ENCODE measurements at regions not wholly inside any gene's neighbourhood (a gene's known extent, or its start where the extent isn't known, plus 50 kb on each side); places are given as distances from the start of the nearest gene placed in this dataset.

GRCh38 chr2:147759536-147759935 lies 85.3 kb upstream of the ACVR2A start:
- Histone ChIP-seq H3K27me3 (ENCODE audit: control insufficient read depth in 1 of 2, insufficient read depth in 1 of 2, low read length in 2 of 2) (no peaks in the 10 kb centered on the region), H2BK15ac (ENCODE audit: low read depth, poor library complexity, severe bottlenecking) (no peak overlapping the region), H2BK12ac (ENCODE audit: low read length in 2 of 2) (no peak overlapping the region), H3K4me2 (ENCODE audit: low read length, poor library complexity, severe bottlenecking) (no peak overlapping the region), H4K91ac (ENCODE audit: low read length) (no peak overlapping the region), H2AFZ (ENCODE audit: low read depth, low read length) (no peak overlapping the region), H2AK5ac (ENCODE audit: low read length, severe bottlenecking) (no peak overlapping the region), H3K4ac (ENCODE audit: low read depth in 1 of 2, low read length in 2 of 2) (no peak overlapping the region), H2BK120ac (ENCODE audit: low read depth, low read length) (no peak overlapping the region), H3K9ac (ENCODE audit: low read length) (no peak overlapping the region), H3K23ac (ENCODE audit: low read length in 2 of 2) (no peak overlapping the region), H3K9me3 (ENCODE audit: control insufficient read depth, low read length) (no peaks in the 10 kb centered on the region), H3K4me1 (ENCODE audit: control insufficient read depth, insufficient read depth, low read depth, low read length) (no peaks in the 10 kb centered on the region), H3K4me3 (ENCODE audit: insufficient read depth in 1 of 2, low read depth in 1 of 2, low read length in 2 of 2) (no peak overlapping the region), H4K8ac (ENCODE audit: low read length) (no peak overlapping the region), H3K27ac (ENCODE audit: low read length, poor library complexity, severe bottlenecking) (no peak overlapping the region), H3K14ac (ENCODE audit: low read length in 2 of 2) (no peak overlapping the region), H3K79me1 (replicated peaks; ENCODE audit: low read length, poor library complexity, severe bottlenecking) (no peaks in the 10 kb centered on the region), H3K18ac (ENCODE audit: low read depth in 1 of 2, low read length in 2 of 2) (no peak overlapping the region), H3K36me3 (ENCODE audit: control insufficient read depth in 1 of 2, insufficient read depth in 2 of 2, low read depth in 1 of 2, low read length in 2 of 2) (no peaks in the 10 kb centered on the region), H2BK5ac (ENCODE audit: low read depth, low read length, poor library complexity, severe bottlenecking) (no peak overlapping the region)
- WGBS = 67% methylated on average over 3 of the region's 3 CpGs
- no peak for DNase-seq

- DNase-seq = no peak
- H3K4me2 ChIP-seq (ENCODE audit: low read length, poor library complexity, severe bottlenecking) = no peak overlapping the region
- no peak overlapping the region for H3K14ac ChIP-seq (ENCODE audit: low read length in 2 of 2)
- H3K18ac ChIP-seq (ENCODE audit: low read depth in 1 of 2, low read length in 2 of 2) = no peak overlapping the region
- H3K9me3 ChIP-seq (ENCODE audit: control insufficient read depth, low read length) = no peaks in the 10 kb centered on the region
- H2BK12ac ChIP-seq (ENCODE audit: low read length in 2 of 2) = no peak overlapping the region
- H3K27me3 ChIP-seq (ENCODE audit: control insufficient read depth in 1 of 2, insufficient read depth in 1 of 2, low read length in 2 of 2) = no peaks in the 10 kb centered on the region
- 100% methylated on average over 1 of the region's 2 CpGs for WGBS
- H4K91ac ChIP-seq (ENCODE audit: low read length) = no peak overlapping the region
- no peak overlapping the region for H3K9ac ChIP-seq (ENCODE audit: low read length)
- no peaks in the 10 kb centered on the region for H3K36me3 ChIP-seq (ENCODE audit: control insufficient read depth in 1 of 2, insufficient read depth in 2 of 2, low read depth in 1 of 2, low read length in 2 of 2)
- no peaks in the 10 kb centered on the region for H3K79me1 ChIP-seq (replicated peaks; ENCODE audit: low read length, poor library complexity, severe bottlenecking)
- no peak overlapping the region for H2BK15ac ChIP-seq (ENCODE audit: low read depth, poor library complexity, severe bottlenecking)
- no peak overlapping the region for H3K27ac ChIP-seq (ENCODE audit: low read length, poor library complexity, severe bottlenecking)
- no peaks in the 10 kb centered on the region for H3K4me1 ChIP-seq (ENCODE audit: control insufficient read depth, insufficient read depth, low read depth, low read length)
- H3K4me3 ChIP-seq (ENCODE audit: insufficient read depth in 1 of 2, low read depth in 1 of 2, low read length in 2 of 2) = no peak overlapping the region
- H3K23ac ChIP-seq (ENCODE audit: low read length in 2 of 2) = no peak overlapping the region
- no peak overlapping the region for H2AFZ ChIP-seq (ENCODE audit: low read depth, low read length)
- H2BK120ac ChIP-seq (ENCODE audit: low read depth, low read length) = no peak overlapping the region
- no peak overlapping the region for H2AK5ac ChIP-seq (ENCODE audit: low read length, severe bottlenecking)
- H3K4ac ChIP-seq (ENCODE audit: low read depth in 1 of 2, low read length in 2 of 2) = no peak overlapping the region
- no peak overlapping the region for H4K8ac ChIP-seq (ENCODE audit: low read length)
- no peak overlapping the region for H2BK5ac ChIP-seq (ENCODE audit: low read depth, low read length, poor library complexity, severe bottlenecking)
These were observed 86.0 kb upstream of the ACVR2A start for GRCh38 chr2:147758821-147759220.

GRCh38 chr2:147756069-147756468 lies 88.8 kb upstream of the ACVR2A start:
- Histone ChIP-seq H3K4me2 (ENCODE audit: low read length, poor library complexity, severe bottlenecking) (no peak overlapping the region), H3K9me3 (ENCODE audit: control insufficient read depth, low read length) (no peaks in the 10 kb centered on the region), H3K27ac (ENCODE audit: low read length, poor library complexity, severe bottlenecking) (no peak overlapping the region), H3K14ac (ENCODE audit: low read length in 2 of 2) (no peak overlapping the region), H3K23ac (ENCODE audit: low read length in 2 of 2) (no peak overlapping the region), H2BK15ac (ENCODE audit: low read depth, poor library complexity, severe bottlenecking) (no peak overlapping the region), H3K9ac (ENCODE audit: low read length) (no peak overlapping the region), H3K79me1 (replicated peaks; ENCODE audit: low read length, poor library complexity, severe bottlenecking) (no peaks in the 10 kb centered on the region), H2BK5ac (ENCODE audit: low read depth, low read length, poor library complexity, severe bottlenecking) (no peak overlapping the region), H3K36me3 (ENCODE audit: control insufficient read depth in 1 of 2, insufficient read depth in 2 of 2, low read depth in 1 of 2, low read length in 2 of 2) (no peaks in the 10 kb centered on the region), H4K91ac (ENCODE audit: low read length) (no peak overlapping the region), H4K8ac (ENCODE audit: low read length) (no peak overlapping the region), H2BK12ac (ENCODE audit: low read length in 2 of 2) (no peak overlapping the region), H3K18ac (ENCODE audit: low read depth in 1 of 2, low read length in 2 of 2) (no peak overlapping the region), H3K4me3 (ENCODE audit: insufficient read depth in 1 of 2, low read depth in 1 of 2, low read length in 2 of 2) (no peak overlapping the region), H3K4ac (ENCODE audit: low read depth in 1 of 2, low read length in 2 of 2) (no peak overlapping the region), H2AK5ac (ENCODE audit: low read length, severe bottlenecking) (no peak overlapping the region), H3K4me1 (ENCODE audit: control insufficient read depth, insufficient read depth, low read depth, low read length) (no peaks in the 10 kb centered on the region), H2AFZ (ENCODE audit: low read depth, low read length) (no peak overlapping the region), H2BK120ac (ENCODE audit: low read depth, low read length) (no peak overlapping the region), H3K27me3 (ENCODE audit: control insufficient read depth in 1 of 2, insufficient read depth in 1 of 2, low read length in 2 of 2) (no peaks in the 10 kb centered on the region)
- no CpG with 5 or more reads among the region's 2 CpGs for WGBS
- DNase-seq = no peak

DNA sequence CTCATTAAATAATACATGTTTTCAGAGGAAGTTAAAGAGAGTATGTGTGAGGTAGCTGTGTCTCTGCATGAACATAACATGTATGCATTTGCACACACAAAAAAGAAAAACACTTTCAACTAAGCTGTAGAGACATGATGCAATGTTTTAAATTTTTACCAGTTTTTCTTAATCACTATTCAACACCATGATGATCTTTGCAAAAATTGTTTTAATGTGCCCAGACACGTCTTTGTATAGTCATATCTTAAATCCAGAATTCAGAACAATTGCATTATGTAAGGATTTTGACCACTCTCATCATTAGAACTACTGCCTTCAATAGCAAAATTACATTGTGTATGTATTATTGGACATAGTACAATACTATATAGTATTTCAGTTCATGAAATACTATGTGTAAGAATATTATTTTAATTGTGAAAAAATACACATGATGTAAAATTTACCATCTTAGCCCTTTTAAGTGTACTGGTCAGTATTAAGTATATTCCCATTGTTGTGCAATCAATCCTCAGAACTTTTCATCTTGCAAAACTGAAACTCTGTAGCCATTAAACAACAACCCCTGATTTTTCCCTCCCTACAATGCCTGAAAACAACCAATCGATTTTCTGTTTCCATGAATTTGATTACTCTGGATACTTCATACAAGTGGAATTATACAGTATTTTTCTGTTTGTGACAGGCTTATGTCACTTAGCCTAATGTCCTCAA lies 104.5 kb upstream of the ACVR2A start:
- no peak overlapping the region for H2BK15ac ChIP-seq (ENCODE audit: low read depth, poor library complexity, severe bottlenecking)
- H3K27me3 ChIP-seq (ENCODE audit: control insufficient read depth in 1 of 2, insufficient read depth in 1 of 2, low read length in 2 of 2) = no peaks in the 10 kb centered on the region
- H3K4ac ChIP-seq (ENCODE audit: low read depth in 1 of 2, low read length in 2 of 2) = no peak overlapping the region
- no peaks in the 10 kb centered on the region for H3K36me3 ChIP-seq (ENCODE audit: control insufficient read depth in 1 of 2, insufficient read depth in 2 of 2, low read depth in 1 of 2, low read length in 2 of 2)
- H3K79me1 ChIP-seq (replicated peaks; ENCODE audit: low read length, poor library complexity, severe bottlenecking) = no peaks in the 10 kb centered on the region
- no peak overlapping the region for H2AFZ ChIP-seq (ENCODE audit: low read depth, low read length)
- no peak overlapping the region for H4K91ac ChIP-seq (ENCODE audit: low read length)
- H2BK12ac ChIP-seq (ENCODE audit: low read length in 2 of 2) = no peak overlapping the region
- no peak overlapping the region for H3K18ac ChIP-seq (ENCODE audit: low read depth in 1 of 2, low read length in 2 of 2)
- H3K27ac ChIP-seq (ENCODE audit: low read length, poor library complexity, severe bottlenecking) = no peak overlapping the region
- H4K8ac ChIP-seq (ENCODE audit: low read length) = no peak overlapping the region
- no peak overlapping the region for H2BK120ac ChIP-seq (ENCODE audit: low read depth, low read length)
- 100% methylated on average over 2 of the region's 2 CpGs for WGBS
- DNase-seq = no peak
- no peak overlapping the region for H3K23ac ChIP-seq (ENCODE audit: low read length in 2 of 2)
- H3K9ac ChIP-seq (ENCODE audit: low read length) = no peak overlapping the region
- no peak overlapping the region for H2AK5ac ChIP-seq (ENCODE audit: low read length, severe bottlenecking)
- H3K4me1 ChIP-seq (ENCODE audit: control insufficient read depth, insufficient read depth, low read depth, low read length) = no peaks in the 10 kb centered on the region
- H3K4me3 ChIP-seq (ENCODE audit: insufficient read depth in 1 of 2, low read depth in 1 of 2, low read length in 2 of 2) = no peak overlapping the region
- H3K4me2 ChIP-seq (ENCODE audit: low read length, poor library complexity, severe bottlenecking) = no peak overlapping the region
- no peak overlapping the region for H3K14ac ChIP-seq (ENCODE audit: low read length in 2 of 2)
- H3K9me3 ChIP-seq (ENCODE audit: control insufficient read depth, low read length) = no peaks in the 10 kb centered on the region
- no peak overlapping the region for H2BK5ac ChIP-seq (ENCODE audit: low read depth, low read length, poor library complexity, severe bottlenecking)
